DND-41 (cell line): ENCODE measurements at regions not wholly inside any gene's neighbourhood (a gene's known extent, or its start where the extent isn't known, plus 50 kb on each side); places are given as distances from the start of the nearest gene placed in this dataset.

Experiments
- CTCF ChIP-seq: IDR thresholded peaks from 2 replicates; pipeline ENCODE4 v1.5.1; 2012; ENCODE audit warnings: borderline replicate concordance, low read length, moderate library complexity, mild to moderate bottlenecking; ENCODE audit not compliant: poor library complexity, severe bottlenecking; ENCODE audit errors: extremely low read depth
- EZH2 ChIP-seq: IDR thresholded peaks from 3 replicates; pipeline ENCODE4 v1.6.1; 2012; ENCODE audit warnings: borderline replicate concordance, low read depth, mild to moderate bottlenecking, moderate library complexity, low read length, inconsistent platforms; ENCODE audit not compliant: severe bottlenecking

GRCh38 chr11:134500621-134501020 lies 88.6 kb upstream of the B3GAT1 start:
- TF ChIP-seq CTCF (no peak), EZH2 (no peak)
